ENCODE measurements at regions not wholly inside any gene's neighbourhood (a gene's known extent, or its start where the extent isn't known, plus 50 kb on each side); places are given as distances from the start of the nearest gene placed in this dataset.
"Not testable (repeated sequence)": the region's sequence is repeated elsewhere in the genome, so short reads cannot be mapped to it uniquely, and the experiment has no call there.

GRCh38 chr11:134973801-134974200 is 561.8 kb upstream of the B3GAT1 start:
- TF ChIP-seq POLR2A (IDR thresholded peaks at IDR 0.05; ENCODE audit: extremely low read depth, insufficient read length) (no peak), MAX (IDR thresholded peaks at IDR 0.05; ENCODE audit: low read depth, low read length) (no peak), MYC (IDR thresholded peaks at IDR 0.05; ENCODE audit: low read depth, low read length) (no peak), CTCF (IDR thresholded peaks at IDR 0.05; ENCODE audit: low read depth, low read length) (no peak)
- no peak overlapping the region for H3K4me3 ChIP-seq (ENCODE audit: low read depth, low read length)
- no peak for DNase-seq (ENCODE audit: low read depth)

- TF ChIP-seq CTCF (IDR thresholded peaks at IDR 0.05; ENCODE audit: low read depth, low read length) (no peak), MAX (IDR thresholded peaks at IDR 0.05; ENCODE audit: low read depth, low read length) (no peak), MYC (IDR thresholded peaks at IDR 0.05; ENCODE audit: low read depth, low read length) (no peak)
- DNase-seq (ENCODE audit: low read depth) = no peak
- H3K4me3 ChIP-seq (ENCODE audit: low read depth, low read length) = no peak overlapping the region
These were observed 559.3 kb upstream of the B3GAT1 start for GRCh38 chr11:134971381-134971780.

- TF ChIP-seq MAX (IDR thresholded peaks at IDR 0.05; ENCODE audit: low read depth, low read length) (no peak), CTCF (IDR thresholded peaks at IDR 0.05; ENCODE audit: low read depth, low read length) (no peak), POLR2A (IDR thresholded peaks at IDR 0.05; ENCODE audit: extremely low read depth, insufficient read length) (no peak), MYC (IDR thresholded peaks at IDR 0.05; ENCODE audit: low read depth, low read length) (no peak)
- H3K4me3 ChIP-seq (ENCODE audit: low read depth, low read length) = no peak overlapping the region
- no peak for DNase-seq (ENCODE audit: low read depth)
These were observed 555.7 kb upstream of the B3GAT1 start for GRCh38 chr11:134967746-134968145.

GRCh38 chr11:134961386-134961785 is 549.3 kb upstream of the B3GAT1 start:
- H3K4me3 ChIP-seq (ENCODE audit: low read depth, low read length); DNase-seq (ENCODE audit: low read depth): not testable (repeated sequence)

- TF ChIP-seq CTCF (IDR thresholded peaks at IDR 0.05; ENCODE audit: low read depth, low read length) (no peak), MYC (IDR thresholded peaks at IDR 0.05; ENCODE audit: low read depth, low read length) (no peak), POLR2A (IDR thresholded peaks at IDR 0.05; ENCODE audit: extremely low read depth, insufficient read length) (no peak), MAX (IDR thresholded peaks at IDR 0.05; ENCODE audit: low read depth, low read length) (no peak)
- H3K4me3 ChIP-seq (ENCODE audit: low read depth, low read length) = no peak overlapping the region
- no peak for DNase-seq (ENCODE audit: low read depth)
These were observed 546.8 kb upstream of the B3GAT1 start for GRCh38 chr11:134958870-134959269.

- DNase-seq (ENCODE audit: low read depth) = no peak
- TF ChIP-seq POLR2A (IDR thresholded peaks at IDR 0.05; ENCODE audit: extremely low read depth, insufficient read length) = no peak
- no peak for TF ChIP-seq CTCF (IDR thresholded peaks at IDR 0.05; ENCODE audit: low read depth, low read length)
- no peak for TF ChIP-seq MAX (IDR thresholded peaks at IDR 0.05; ENCODE audit: low read depth, low read length)
- no peak for TF ChIP-seq MYC (IDR thresholded peaks at IDR 0.05; ENCODE audit: low read depth, low read length)
- H3K4me3 ChIP-seq (ENCODE audit: low read depth, low read length) = no peak overlapping the region
These were observed 546.2 kb upstream of the B3GAT1 start for GRCh38 chr11:134958336-134958640.

Measured in NB4 (cell line).